ENCODE measurements at regions not wholly inside any gene's neighbourhood (a gene's known extent, or its start where the extent isn't known, plus 50 kb on each side); places are given as distances from the start of the nearest gene placed in this dataset.

DNA sequence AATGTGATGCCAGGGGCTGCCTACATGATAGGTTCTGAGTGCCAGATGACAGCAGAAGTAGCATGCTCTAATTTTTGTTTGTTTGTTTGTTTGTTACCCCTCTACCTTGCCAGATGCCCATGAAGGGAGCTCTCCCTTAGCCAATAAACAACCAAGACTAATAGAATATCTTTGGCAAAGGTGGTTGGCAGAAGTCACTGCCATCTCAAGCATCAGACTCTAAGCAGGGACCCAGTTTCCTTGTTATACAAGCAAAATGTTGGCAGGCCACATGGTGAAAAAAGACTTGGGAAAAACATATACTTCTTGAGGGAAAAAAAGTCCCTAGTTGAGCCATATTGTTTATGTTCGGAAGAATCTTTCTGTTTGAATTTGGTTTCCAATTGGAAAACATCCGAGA lies 609.0 kb upstream of the CFAP20DC start:
- no peak overlapping the region for H3K27ac ChIP-seq
- TF ChIP-seq EP300 (IDR thresholded peaks at IDR 0.05): no peak
- TF ChIP-seq POLR2A (IDR thresholded peaks at IDR 0.05): no peak
- 77% methylated on average over 2 of the region's 2 CpGs for WGBS
- no peaks in the 10 kb centered on the region for H3K27me3 ChIP-seq
- no peak for DNase-seq (ENCODE audit: low spot score in 2 of 2)
- no peaks in the 10 kb centered on the region for H3K36me3 ChIP-seq
- no peaks in the 10 kb centered on the region for H3K9me3 ChIP-seq
- peaks cover 25% of the 10 kb centered on the region for H3K4me1 ChIP-seq
- no peak overlapping the region for H3K4me3 ChIP-seq

- no peaks in the 10 kb centered on the region for H3K27me3 ChIP-seq
- no peak overlapping the region for H3K27ac ChIP-seq
- no peak for DNase-seq (ENCODE audit: low spot score in 2 of 2)
- WGBS: 69% methylated on average over 3 of the region's 3 CpGs
- no peak overlapping the region for H3K4me3 ChIP-seq
- H3K9me3 ChIP-seq: no peaks in the 10 kb centered on the region
- TF ChIP-seq POLR2A (IDR thresholded peaks at IDR 0.05) (no peak), POLR2AphosphoS5 (IDR thresholded peaks at IDR 0.05) (no peak), EP300 (IDR thresholded peaks at IDR 0.05) (no peak), CTCF (IDR thresholded peaks at IDR 0.05) (no peak)
- no peaks in the 10 kb centered on the region for H3K36me3 ChIP-seq
- H3K4me1 ChIP-seq: peaks cover 31% of the 10 kb centered on the region
These were observed 608.4 kb upstream of the CFAP20DC start for GRCh38 chr3:59658274-59658673.

DNA sequence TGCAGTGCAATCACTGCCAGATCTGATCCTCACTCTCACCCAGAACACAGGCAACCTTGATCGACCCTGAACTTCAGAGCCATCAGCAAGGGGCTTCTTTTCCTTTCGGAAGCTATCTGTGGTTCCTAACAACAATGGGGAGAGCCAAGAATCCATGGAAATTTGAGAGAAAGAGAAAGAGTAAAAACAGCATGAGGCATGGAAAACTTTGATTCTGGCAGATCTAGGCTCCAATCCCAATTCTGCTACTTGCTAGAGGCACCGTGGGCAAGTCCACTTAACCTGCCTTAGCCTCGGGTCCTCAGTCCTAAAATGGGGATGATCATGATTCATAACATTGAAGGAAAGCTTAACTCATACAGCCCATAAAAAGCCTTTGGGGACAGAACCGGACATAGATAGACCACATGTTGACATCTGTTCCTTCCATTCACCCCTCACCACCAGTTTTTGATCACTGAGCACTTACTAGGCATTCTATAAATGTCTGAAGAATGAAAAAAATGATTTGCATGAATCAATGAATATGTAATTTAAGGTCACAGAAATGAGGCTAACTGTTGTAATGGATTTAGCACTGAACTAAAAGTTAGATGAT lies 605.7 kb upstream of the CFAP20DC start:
- Histone ChIP-seq H3K27me3 (no peaks in the 10 kb centered on the region), H3K9me3 (peaks cover 1% of the 10 kb centered on the region), H3K36me3 (no peaks in the 10 kb centered on the region), H3K4me3 (no peak overlapping the region), H3K27ac (peak overlapping the region; percentile 50), H3K4me1 (peaks cover 29% of the 10 kb centered on the region)
- TF ChIP-seq CTCF (IDR thresholded peaks at IDR 0.05) (no peak), POLR2A (IDR thresholded peaks at IDR 0.05) (no peak), POLR2AphosphoS5 (IDR thresholded peaks at IDR 0.05) (no peak), EP300 (IDR thresholded peaks at IDR 0.05) (no peak)
- DNase-seq (ENCODE audit: low spot score in 2 of 2): no peak
- WGBS: 36% methylated on average over 5 of the region's 5 CpGs

GRCh38 chr3:59654480-59655417 lies 604.9 kb upstream of the CFAP20DC start:
- H3K36me3 ChIP-seq: no peaks in the 10 kb centered on the region
- peaks cover 28% of the 10 kb centered on the region for H3K4me1 ChIP-seq
- H3K27me3 ChIP-seq: no peaks in the 10 kb centered on the region
- DNase-seq (ENCODE audit: low spot score in 2 of 2): no peak
- H3K9me3 ChIP-seq: peaks cover 6% of the 10 kb centered on the region
- H3K4me3 ChIP-seq: peak overlapping the region; percentile 13
- TF ChIP-seq POLR2AphosphoS5 (IDR thresholded peaks at IDR 0.05) (no peak), POLR2A (IDR thresholded peaks at IDR 0.05) (no peak), EP300 (IDR thresholded peaks at IDR 0.05) (no peak), CTCF (IDR thresholded peaks at IDR 0.05) (no peak)
- WGBS: 39% methylated on average over 12 of the region's 12 CpGs
- peak overlapping the region; percentile 50 for H3K27ac ChIP-seq

GRCh38 chr3:59654123-59654479 lies 604.3 kb upstream of the CFAP20DC start:
- Histone ChIP-seq H3K4me3 (peak overlapping the region; percentile 13), H3K9me3 (peaks cover 6% of the 10 kb centered on the region), H3K36me3 (no peaks in the 10 kb centered on the region), H3K4me1 (peaks cover 28% of the 10 kb centered on the region), H3K27me3 (no peaks in the 10 kb centered on the region), H3K27ac (peak overlapping the region; percentile 50)
- peak; percentile 64 to 78 for DNase-seq (ENCODE audit: low spot score in 2 of 2)
- no peak for TF ChIP-seq CTCF (IDR thresholded peaks at IDR 0.05)
- no peak for TF ChIP-seq POLR2AphosphoS5 (IDR thresholded peaks at IDR 0.05)
- no peak for TF ChIP-seq POLR2A (IDR thresholded peaks at IDR 0.05)
- no peak for TF ChIP-seq EP300 (IDR thresholded peaks at IDR 0.05)
- 25% methylated on average over 8 of the region's 9 CpGs for WGBS
